GM20000 (cell line): ENCODE measurements at regions not wholly inside any gene's neighbourhood (a gene's known extent, or its start where the extent isn't known, plus 50 kb on each side); places are given as distances from the start of the nearest gene placed in this dataset.

Source experiments
- DNase-seq: peaks from one replicate; pipeline ENCODE4 v3.0.0; 2012; ENCODE audit warnings: low spot score
- CTCF ChIP-seq: IDR thresholded peaks from 2 replicates; pipeline ENCODE4 v1.5.1; 2012; ENCODE audit warnings: mild to moderate bottlenecking, control low read depth; ENCODE audit errors: extremely low read depth, missing control alignments

- no peak for DNase-seq
- TF ChIP-seq CTCF = no peak
Measured at GRCh38 chr5:72733810-72734209, 82.7 kb upstream of the TNPO1 start.

- TF ChIP-seq CTCF = no peak
- no peak for DNase-seq
Measured at GRCh38 chr5:72723581-72723980, 92.9 kb upstream of the TNPO1 start.

GRCh38 chr5:72722792-72723452 lies 93.5 kb upstream of the TNPO1 start:
- no peak for DNase-seq
- no peak for TF ChIP-seq CTCF

GRCh38 chr5:72721844-72722243 lies 94.6 kb upstream of the TNPO1 start:
- no peak for DNase-seq
- no peak for TF ChIP-seq CTCF

GRCh38 chr5:72720205-72720604 lies 96.3 kb upstream of the TNPO1 start:
- TF ChIP-seq CTCF = no peak
- no peak for DNase-seq

- no peak for TF ChIP-seq CTCF
- DNase-seq = no peak
Measured at GRCh38 chr5:72711351-72711750, 105.1 kb upstream of the TNPO1 start.

- DNase-seq = no peak
- TF ChIP-seq CTCF = no peak
Measured at GRCh38 chr5:72709341-72709740, 107.1 kb upstream of the TNPO1 start.
